ENCODE measurements at regions not wholly inside any gene's neighbourhood (a gene's known extent, or its start where the extent isn't known, plus 50 kb on each side); places are given as distances from the start of the nearest gene placed in this dataset.

DNA sequence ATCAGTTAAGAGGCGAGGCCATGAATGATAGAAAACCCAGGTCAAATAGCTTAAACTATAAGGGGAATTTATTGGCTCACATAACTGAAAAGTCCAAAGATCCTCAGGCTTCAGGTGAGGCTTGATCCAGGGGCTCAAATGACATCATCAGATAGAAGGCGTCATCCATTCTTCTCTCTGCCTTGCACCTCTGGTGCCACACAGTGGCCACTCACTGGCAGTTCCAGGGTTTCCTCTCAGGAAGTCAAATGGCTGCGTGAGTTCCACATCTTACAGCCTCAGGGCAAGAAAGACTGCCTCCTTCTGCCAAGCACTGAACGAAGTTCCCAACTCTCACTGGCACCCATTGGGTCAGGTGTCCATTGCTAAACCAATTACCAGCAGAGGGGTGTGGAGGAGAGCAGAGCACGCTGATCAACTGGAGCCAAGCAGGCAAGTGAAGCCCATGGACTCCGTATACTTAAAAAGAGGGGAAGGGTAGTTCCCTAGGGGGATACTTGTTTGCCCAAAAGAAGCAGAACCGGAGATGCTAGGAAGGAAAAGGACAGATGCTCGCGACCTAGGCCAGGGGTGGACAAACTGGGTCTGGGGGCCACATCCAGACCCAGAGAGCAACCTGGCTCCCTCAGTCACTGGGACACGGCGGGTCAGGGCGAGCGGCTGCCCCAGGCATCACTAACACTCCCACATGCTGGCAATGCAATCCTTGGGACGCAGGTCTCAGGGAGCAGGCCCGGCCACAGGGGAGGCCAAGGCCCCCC lies 69.3 kb downstream of the SERPINA3 start:
- peaks cover 8% of the 10 kb centered on the region; the same call in 1 of the 3 replicates for H3K4me1 ChIP-seq
- ATAC-seq (peak; percentile 84 to 90), FAIRE-seq (no peak), DNase-seq (ENCODE audit: low read depth in 1 of 2, low spot score in 1 of 2) (peak; percentile 69 to 78)
- no peak overlapping the region for H3K4me3 ChIP-seq
- 56% methylated on average over 12 of the region's 15 CpGs for WGBS (ENCODE audit: missing lambda C conversion rate)
- H3K4me2 ChIP-seq: no peak overlapping the region
- POLR2A ChIA-PET: no interaction called here
- CTCF ChIA-PET: interaction anchor here (0.7 to 3.7 kb wide), 15 partner anchors 8 to 751 kb away, joined by 3 to 16 read pairs (median 4); partner anchors contain the start of gene SERPINA10
- peak overlapping the region in 1 of 2 experiments; percentile 42; a peak in 2 of 6 replicates for H3K27ac ChIP-seq
- no peaks in the 10 kb centered on the region for H3K9me3 ChIP-seq
- peak; percentile 82 for TF ChIP-seq SMC3 (IDR thresholded peaks at IDR 0.05)
- TF ChIP-seq PHF8 (IDR thresholded peaks at IDR 0.05; ENCODE audit: borderline replicate concordance, low read depth): no peak
- no peak for TF ChIP-seq MYC (IDR thresholded peaks at IDR 0.05; ENCODE audit: borderline replicate concordance, low read length)
- no peak for TF ChIP-seq HOXA7 (CRISPR knock-in tag; IDR thresholded peaks at IDR 0.05)
- TF ChIP-seq, protein P1, sequence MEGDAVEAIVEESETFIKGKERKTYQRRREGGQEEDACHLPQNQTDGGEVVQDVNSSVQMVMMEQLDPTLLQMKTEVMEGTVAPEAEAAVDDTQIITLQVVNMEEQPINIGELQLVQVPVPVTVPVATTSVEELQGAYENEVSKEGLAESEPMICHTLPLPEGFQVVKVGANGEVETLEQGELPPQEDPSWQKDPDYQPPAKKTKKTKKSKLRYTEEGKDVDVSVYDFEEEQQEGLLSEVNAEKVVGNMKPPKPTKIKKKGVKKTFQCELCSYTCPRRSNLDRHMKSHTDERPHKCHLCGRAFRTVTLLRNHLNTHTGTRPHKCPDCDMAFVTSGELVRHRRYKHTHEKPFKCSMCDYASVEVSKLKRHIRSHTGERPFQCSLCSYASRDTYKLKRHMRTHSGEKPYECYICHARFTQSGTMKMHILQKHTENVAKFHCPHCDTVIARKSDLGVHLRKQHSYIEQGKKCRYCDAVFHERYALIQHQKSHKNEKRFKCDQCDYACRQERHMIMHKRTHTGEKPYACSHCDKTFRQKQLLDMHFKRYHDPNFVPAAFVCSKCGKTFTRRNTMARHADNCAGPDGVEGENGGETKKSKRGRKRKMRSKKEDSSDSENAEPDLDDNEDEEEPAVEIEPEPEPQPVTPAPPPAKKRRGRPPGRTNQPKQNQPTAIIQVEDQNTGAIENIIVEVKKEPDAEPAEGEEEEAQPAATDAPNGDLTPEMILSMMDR (IDR thresholded peaks at IDR 0.05): peak; percentile 81
- no peak for TF ChIP-seq ZNF302 (CRISPR knock-in tag; IDR thresholded peaks at IDR 0.05)
- no peak for TF ChIP-seq CBX8 (IDR thresholded peaks at IDR 0.05)
- TF ChIP-seq POLR2AphosphoS2 (conservative IDR thresholded peaks at IDR 0.05; ENCODE audit: low read length): no peak
- no peak for TF ChIP-seq HDAC2 (IDR thresholded peaks at IDR 0.05)
- TF ChIP-seq HEYL (CRISPR knock-in tag; IDR thresholded peaks at IDR 0.05): no peak
- no peak for TF ChIP-seq POLR2A (IDR thresholded peaks at IDR 0.05; ENCODE audit: low read length)
- no peak for TF ChIP-seq HOXB13 (CRISPR knock-in tag; IDR thresholded peaks at IDR 0.05; ENCODE audit: low read depth)
- no peak for TF ChIP-seq RCOR1 (IDR thresholded peaks at IDR 0.05; ENCODE audit: low read depth, low read length)
- TF ChIP-seq, protein P2, sequence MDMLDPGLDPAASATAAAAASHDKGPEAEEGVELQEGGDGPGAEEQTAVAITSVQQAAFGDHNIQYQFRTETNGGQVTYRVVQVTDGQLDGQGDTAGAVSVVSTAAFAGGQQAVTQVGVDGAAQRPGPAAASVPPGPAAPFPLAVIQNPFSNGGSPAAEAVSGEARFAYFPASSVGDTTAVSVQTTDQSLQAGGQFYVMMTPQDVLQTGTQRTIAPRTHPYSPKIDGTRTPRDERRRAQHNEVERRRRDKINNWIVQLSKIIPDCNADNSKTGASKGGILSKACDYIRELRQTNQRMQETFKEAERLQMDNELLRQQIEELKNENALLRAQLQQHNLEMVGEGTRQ (IDR thresholded peaks at IDR 0.05): no peak; the same call in 1 of the 2 replicates
- TF ChIP-seq JUN (IDR thresholded peaks at IDR 0.05): no peak
- TF ChIP-seq NPAS2 (CRISPR knock-in tag; IDR thresholded peaks at IDR 0.05; ENCODE audit: borderline replicate concordance): no peak
- TF ChIP-seq FOSB (CRISPR knock-in tag; IDR thresholded peaks at IDR 0.05): no peak
- no peak for TF ChIP-seq FOXS1 (CRISPR knock-in tag; IDR thresholded peaks at IDR 0.05)
- TF ChIP-seq ZFP36 (IDR thresholded peaks at IDR 0.05; ENCODE audit: borderline replicate concordance, partially characterized antibody): no peak
- TF ChIP-seq, protein P3, sequence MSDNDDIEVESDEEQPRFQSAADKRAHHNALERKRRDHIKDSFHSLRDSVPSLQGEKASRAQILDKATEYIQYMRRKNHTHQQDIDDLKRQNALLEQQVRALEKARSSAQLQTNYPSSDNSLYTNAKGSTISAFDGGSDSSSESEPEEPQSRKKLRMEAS (IDR thresholded peaks at IDR 0.05): no peak
- TF ChIP-seq RFX5 (IDR thresholded peaks at IDR 0.05): no peak
- no peak for TF ChIP-seq NR3C1 (IDR thresholded peaks at IDR 0.05)
- TF ChIP-seq, protein P4, sequence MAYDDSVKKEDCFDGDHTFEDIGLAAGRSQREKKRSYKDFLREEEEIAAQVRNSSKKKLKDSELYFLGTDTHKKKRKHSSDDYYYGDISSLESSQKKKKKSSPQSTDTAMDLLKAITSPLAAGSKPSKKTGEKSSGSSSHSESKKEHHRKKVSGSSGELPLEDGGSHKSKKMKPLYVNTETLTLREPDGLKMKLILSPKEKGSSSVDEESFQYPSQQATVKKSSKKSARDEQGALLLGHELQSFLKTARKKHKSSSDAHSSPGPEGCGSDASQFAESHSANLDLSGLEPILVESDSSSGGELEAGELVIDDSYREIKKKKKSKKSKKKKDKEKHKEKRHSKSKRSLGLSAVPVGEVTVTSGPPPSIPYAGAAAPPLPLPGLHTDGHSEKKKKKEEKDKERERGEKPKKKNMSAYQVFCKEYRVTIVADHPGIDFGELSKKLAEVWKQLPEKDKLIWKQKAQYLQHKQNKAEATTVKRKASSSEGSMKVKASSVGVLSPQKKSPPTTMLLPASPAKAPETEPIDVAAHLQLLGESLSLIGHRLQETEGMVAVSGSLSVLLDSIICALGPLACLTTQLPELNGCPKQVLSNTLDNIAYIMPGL (CRISPR knock-in tag; IDR thresholded peaks at IDR 0.05; ENCODE audit: borderline replicate concordance): no peak
- TF ChIP-seq JUNB (IDR thresholded peaks at IDR 0.05): no peak
- no peak for TF ChIP-seq SREBF2 (IDR thresholded peaks at IDR 0.05)
- TF ChIP-seq, protein P5, sequence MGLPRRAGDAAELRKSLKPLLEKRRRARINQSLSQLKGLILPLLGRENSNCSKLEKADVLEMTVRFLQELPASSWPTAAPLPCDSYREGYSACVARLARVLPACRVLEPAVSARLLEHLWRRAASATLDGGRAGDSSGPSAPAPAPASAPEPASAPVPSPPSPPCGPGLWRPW (IDR thresholded peaks at IDR 0.05): no peak
- no peak for TF ChIP-seq EP300 (IDR thresholded peaks at IDR 0.05)
- no peak for TF ChIP-seq HOXB5 (CRISPR knock-in tag; IDR thresholded peaks at IDR 0.05)
- peak; percentile 86 to 91 for TF ChIP-seq RAD21 (conservative IDR thresholded peaks at IDR 0.05 in 1 of 2, IDR thresholded peaks at IDR 0.05 in 1 of 2)
- TF ChIP-seq, protein P6, sequence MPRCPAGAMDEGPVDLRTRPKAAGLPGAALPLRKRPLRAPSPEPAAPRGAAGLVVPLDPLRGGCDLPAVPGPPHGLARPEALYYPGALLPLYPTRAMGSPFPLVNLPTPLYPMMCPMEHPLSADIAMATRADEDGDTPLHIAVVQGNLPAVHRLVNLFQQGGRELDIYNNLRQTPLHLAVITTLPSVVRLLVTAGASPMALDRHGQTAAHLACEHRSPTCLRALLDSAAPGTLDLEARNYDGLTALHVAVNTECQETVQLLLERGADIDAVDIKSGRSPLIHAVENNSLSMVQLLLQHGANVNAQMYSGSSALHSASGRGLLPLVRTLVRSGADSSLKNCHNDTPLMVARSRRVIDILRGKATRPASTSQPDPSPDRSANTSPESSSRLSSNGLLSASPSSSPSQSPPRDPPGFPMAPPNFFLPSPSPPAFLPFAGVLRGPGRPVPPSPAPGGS (IDR thresholded peaks at IDR 0.05): no peak
- TF ChIP-seq, protein P7, sequence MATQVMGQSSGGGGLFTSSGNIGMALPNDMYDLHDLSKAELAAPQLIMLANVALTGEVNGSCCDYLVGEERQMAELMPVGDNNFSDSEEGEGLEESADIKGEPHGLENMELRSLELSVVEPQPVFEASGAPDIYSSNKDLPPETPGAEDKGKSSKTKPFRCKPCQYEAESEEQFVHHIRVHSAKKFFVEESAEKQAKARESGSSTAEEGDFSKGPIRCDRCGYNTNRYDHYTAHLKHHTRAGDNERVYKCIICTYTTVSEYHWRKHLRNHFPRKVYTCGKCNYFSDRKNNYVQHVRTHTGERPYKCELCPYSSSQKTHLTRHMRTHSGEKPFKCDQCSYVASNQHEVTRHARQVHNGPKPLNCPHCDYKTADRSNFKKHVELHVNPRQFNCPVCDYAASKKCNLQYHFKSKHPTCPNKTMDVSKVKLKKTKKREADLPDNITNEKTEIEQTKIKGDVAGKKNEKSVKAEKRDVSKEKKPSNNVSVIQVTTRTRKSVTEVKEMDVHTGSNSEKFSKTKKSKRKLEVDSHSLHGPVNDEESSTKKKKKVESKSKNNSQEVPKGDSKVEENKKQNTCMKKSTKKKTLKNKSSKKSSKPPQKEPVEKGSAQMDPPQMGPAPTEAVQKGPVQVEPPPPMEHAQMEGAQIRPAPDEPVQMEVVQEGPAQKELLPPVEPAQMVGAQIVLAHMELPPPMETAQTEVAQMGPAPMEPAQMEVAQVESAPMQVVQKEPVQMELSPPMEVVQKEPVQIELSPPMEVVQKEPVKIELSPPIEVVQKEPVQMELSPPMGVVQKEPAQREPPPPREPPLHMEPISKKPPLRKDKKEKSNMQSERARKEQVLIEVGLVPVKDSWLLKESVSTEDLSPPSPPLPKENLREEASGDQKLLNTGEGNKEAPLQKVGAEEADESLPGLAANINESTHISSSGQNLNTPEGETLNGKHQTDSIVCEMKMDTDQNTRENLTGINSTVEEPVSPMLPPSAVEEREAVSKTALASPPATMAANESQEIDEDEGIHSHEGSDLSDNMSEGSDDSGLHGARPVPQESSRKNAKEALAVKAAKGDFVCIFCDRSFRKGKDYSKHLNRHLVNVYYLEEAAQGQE (IDR thresholded peaks at IDR 0.05): no peak
- no peak for TF ChIP-seq MAFK (IDR thresholded peaks at IDR 0.05; ENCODE audit: partially characterized antibody)
